HG03095 (cell line): ENCODE measurements at regions not wholly inside any gene's neighbourhood (a gene's known extent, or its start where the extent isn't known, plus 50 kb on each side); places are given as distances from the start of the nearest gene placed in this dataset.

Source experiments
- ATAC-seq: cut with Tn5 transposase; IDR thresholded peaks from one replicate; pipeline ENCODE4 v1.9.1; 2021; ENCODE audit warnings: moderate library complexity; ENCODE audit not compliant: unreplicated experiment

GRCh38 chr4:62288808-62289541 lies 1088.8 kb downstream of the ADGRL3 start:
- ATAC-seq: no peak

GRCh38 chr4:62285026-62285425 lies 1084.9 kb downstream of the ADGRL3 start:
- no peak for ATAC-seq

GRCh38 chr4:62279689-62280088 lies 1079.6 kb downstream of the ADGRL3 start:
- no peak for ATAC-seq

GRCh38 chr4:62275470-62275869 lies 1075.3 kb downstream of the ADGRL3 start:
- no peak for ATAC-seq

- no peak for ATAC-seq
These were observed 1074.7 kb downstream of the ADGRL3 start for GRCh38 chr4:62274782-62275181.

- no peak for ATAC-seq
These were observed 1071.0 kb downstream of the ADGRL3 start for GRCh38 chr4:62271107-62271506.

GRCh38 chr4:62269918-62270317 lies 1069.8 kb downstream of the ADGRL3 start:
- no peak for ATAC-seq

- no peak for ATAC-seq
These were observed 1063.3 kb downstream of the ADGRL3 start for GRCh38 chr4:62263454-62263853.

- ATAC-seq: no peak
These were observed 1062.5 kb downstream of the ADGRL3 start for GRCh38 chr4:62262676-62263075.

- no peak for ATAC-seq
These were observed 1060.1 kb downstream of the ADGRL3 start for GRCh38 chr4:62260254-62260653.

- ATAC-seq: no peak
These were observed 1056.4 kb downstream of the ADGRL3 start for GRCh38 chr4:62256479-62256878.

- no peak for ATAC-seq
These were observed 1052.6 kb downstream of the ADGRL3 start for GRCh38 chr4:62252728-62253127.

- no peak for ATAC-seq
These were observed 1050.0 kb downstream of the ADGRL3 start for GRCh38 chr4:62250100-62250499.

GRCh38 chr4:62243895-62244294 lies 1043.8 kb downstream of the ADGRL3 start:
- ATAC-seq: no peak

GRCh38 chr4:62235911-62236310 lies 1035.8 kb downstream of the ADGRL3 start:
- no peak for ATAC-seq

GRCh38 chr4:62232814-62233213 lies 1032.7 kb downstream of the ADGRL3 start:
- no peak for ATAC-seq

- no peak for ATAC-seq
These were observed 1031.9 kb downstream of the ADGRL3 start for GRCh38 chr4:62231994-62232393.

GRCh38 chr4:62226082-62226481 lies 1026.0 kb downstream of the ADGRL3 start:
- no peak for ATAC-seq

GRCh38 chr4:62222121-62222520 lies 1022.0 kb downstream of the ADGRL3 start:
- no peak for ATAC-seq

GRCh38 chr4:62210486-62210885 lies 1010.4 kb downstream of the ADGRL3 start:
- no peak for ATAC-seq

- no peak for ATAC-seq
These were observed 1009.8 kb downstream of the ADGRL3 start for GRCh38 chr4:62209757-62210485.

GRCh38 chr4:62208921-62209320 lies 1008.8 kb downstream of the ADGRL3 start:
- ATAC-seq: no peak
